T-cell (primary cell): ENCODE measurements at regions not wholly inside any gene's neighbourhood (a gene's known extent, or its start where the extent isn't known, plus 50 kb on each side); places are given as distances from the start of the nearest gene placed in this dataset.

Experiments used
- ATAC-seq, 4 experiments: fragments of 200-7000 bp in 3 of 4; fragments of 150-1000 bp in 1 of 4; cut with Tn5 transposase; replicated peaks in 1 of 4; 1 replicate in 3 of 4; 2 replicates in 1 of 4; pipeline ENCODE4 v1.10.0; 2021; ENCODE audit warnings: moderate library complexity in 3 of 4, mild to moderate bottlenecking in 2 of 4, moderate number of reproducible peaks in 1 of 4
- CTCF ChIA-PET, 2 donors: fragments of 300-600 bp; sonication (Branson Sonifier 250); formaldehyde crosslinking; loops; one replicate each; lab custom pipeline; 2022; ENCODE audit warnings: antibody characterized with exemption in 2 of 2; lab: Charles Lee
- POLR2A ChIA-PET, 2 donors: fragments of 300-600 bp; sonication (Branson Sonifier 250); formaldehyde crosslinking; loops; one replicate each; lab custom pipeline; 2022; ENCODE audit warnings: antibody characterized with exemption in 2 of 2; lab: Charles Lee
- DNase-seq, 35 experiments: peaks; one replicate each; pipeline versions ENCODE4 v3.0.0 to v3.0.0-alpha.2; 2013 to 2023
- H3K27ac ChIP-seq: one replicate; pipeline ENCODE4 v1.5.1; 2013; ENCODE audit warnings: low read length
- H3K27me3 ChIP-seq, 2 experiments: replicated peaks in 1 of 2; 1 replicate in 1 of 2; 2 replicates in 1 of 2; pipeline versions ENCODE4 v1.6.1 to v1.7.0; 2013; ENCODE audit warnings: low read length in 1 of 2, mixed read lengths in 1 of 2; ENCODE audit not compliant: control insufficient read depth in 2 of 2, insufficient read depth in 2 of 2; ENCODE audit errors: extremely low read depth in 1 of 2
- H3K36me3 ChIP-seq, 2 donors: 1 replicate in 1 of 2; 2 replicates in 1 of 2; pipeline versions ENCODE4 v1.6.1 to v1.7.0; 2013; ENCODE audit warnings: low read length in 1 of 2; ENCODE audit not compliant: control insufficient read depth in 2 of 2, insufficient read depth in 1 of 2; ENCODE audit errors: extremely low read depth in 1 of 2
- H3K4me1 ChIP-seq, 2 experiments: 1 replicate in 1 of 2; 2 replicates in 1 of 2; pipeline versions ENCODE4 v1.6.1 to v1.7.0; 2013; ENCODE audit warnings: low read length in 2 of 2, mixed read lengths in 1 of 2; ENCODE audit not compliant: insufficient read depth in 2 of 2, control insufficient read depth in 1 of 2; ENCODE audit errors: extremely low read depth in 1 of 2
- H3K4me3 ChIP-seq, 2 donors: 1 replicate in 1 of 2; 2 replicates in 1 of 2; pipeline versions ENCODE4 v1.5.1 to v1.7.0; 2013; ENCODE audit warnings: mild to moderate bottlenecking in 2 of 2, low read length in 1 of 2, moderate library complexity in 1 of 2; ENCODE audit not compliant: control insufficient read depth in 1 of 2; ENCODE audit errors: extremely low read depth in 1 of 2
- H3K9me3 ChIP-seq: 2 replicates; pipeline ENCODE4 v1.7.0; 2013
- H3K27ac Mint-ChIP-seq, 2 donors: one replicate each; pipeline ENCODE4 v1.8.0; 2020 to 2021; ENCODE audit warnings: mild to moderate bottlenecking in 2 of 2, mixed read lengths in 2 of 2
- H3K27me3 Mint-ChIP-seq, 2 donors: one replicate each; pipeline ENCODE4 v1.8.0; 2021 to 2022; ENCODE audit warnings: mixed read lengths in 2 of 2
- H3K36me3 Mint-ChIP-seq: one replicate; pipeline ENCODE4 v1.8.0; 2021; ENCODE audit warnings: mixed read lengths
- H3K4me1 Mint-ChIP-seq, 3 donors: one replicate each; pipeline ENCODE4 v1.8.0; 2020 to 2022; ENCODE audit warnings: mixed read lengths in 3 of 3, mild to moderate bottlenecking in 1 of 3
- H3K4me3 Mint-ChIP-seq, 3 donors: one replicate each; pipeline ENCODE4 v1.8.0; 2020 to 2022; ENCODE audit warnings: mild to moderate bottlenecking in 3 of 3, mixed read lengths in 3 of 3, moderate library complexity in 3 of 3
- H3K9me3 Mint-ChIP-seq, 3 donors: one replicate each; pipeline ENCODE4 v1.8.0; 2020 to 2022; ENCODE audit warnings: mixed read lengths in 3 of 3
- WGBS: methylation state at CpG from one replicate; pipeline ENCODE4 v1.1.5; 2013; ENCODE audit warnings: missing lambda C conversion rate; ENCODE audit not compliant: insufficient coverage; 5-methylcytosine and 5-hydroxymethylcytosine counted together

DNA sequence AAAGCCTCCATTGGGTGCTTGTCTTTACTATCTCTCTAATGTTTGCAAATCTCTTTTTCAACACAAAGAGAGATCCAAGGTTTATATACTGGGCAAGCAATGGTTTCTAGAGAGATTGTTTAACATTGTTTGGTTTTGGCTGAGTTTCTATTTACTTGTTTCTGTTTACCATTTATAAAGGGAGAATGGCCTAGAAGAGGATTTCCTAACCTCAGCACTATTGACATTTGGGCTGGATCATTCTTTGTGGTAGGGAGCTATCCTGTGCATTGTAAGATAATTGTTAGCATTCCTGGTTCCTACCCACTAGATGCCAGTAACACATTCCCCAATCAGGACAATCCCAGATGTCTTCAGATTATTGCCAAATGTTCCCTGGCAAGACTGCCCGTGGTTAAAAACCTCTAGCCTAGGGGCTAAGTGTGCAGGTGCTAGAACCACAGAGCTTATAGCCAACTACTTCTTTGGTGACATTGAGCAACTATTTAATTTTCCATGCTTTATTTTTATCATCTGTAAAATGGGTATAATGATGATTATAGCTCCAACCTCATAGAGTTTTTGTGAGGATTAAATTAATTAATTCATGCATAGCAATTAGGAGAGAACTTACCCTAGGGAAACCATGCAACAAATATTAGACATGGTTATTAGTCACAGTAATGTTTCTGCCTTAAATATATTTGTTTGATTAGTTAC, 413.9 kb upstream of the MAF start:
- H3K36me3 ChIP-seq: no peaks in the 10 kb centered on the region
- ATAC-seq (no peak), DNase-seq (no peak)
- no peaks in the 10 kb centered on the region for H3K36me3 Mint-ChIP-seq
- H3K4me3 ChIP-seq: no peak overlapping the region
- POLR2A ChIA-PET: no interaction called here
- no CpG with 5 or more reads among the region's 1 CpG for WGBS
- H3K9me3 Mint-ChIP-seq: no peaks in the 10 kb centered on the region
- H3K27ac ChIP-seq: no peak overlapping the region
- no peak overlapping the region for H3K27ac Mint-ChIP-seq
- no peaks in the 10 kb centered on the region for H3K27me3 ChIP-seq
- H3K4me1 Mint-ChIP-seq: no peaks in the 10 kb centered on the region
- H3K27me3 Mint-ChIP-seq: peaks cover 3 to 4% of the 10 kb centered on the region in 2 donors
- H3K4me1 ChIP-seq: no peaks in the 10 kb centered on the region
- CTCF ChIA-PET: no interaction called here
- no peaks in the 10 kb centered on the region for H3K9me3 ChIP-seq
- H3K4me3 Mint-ChIP-seq: no peak overlapping the region

DNA sequence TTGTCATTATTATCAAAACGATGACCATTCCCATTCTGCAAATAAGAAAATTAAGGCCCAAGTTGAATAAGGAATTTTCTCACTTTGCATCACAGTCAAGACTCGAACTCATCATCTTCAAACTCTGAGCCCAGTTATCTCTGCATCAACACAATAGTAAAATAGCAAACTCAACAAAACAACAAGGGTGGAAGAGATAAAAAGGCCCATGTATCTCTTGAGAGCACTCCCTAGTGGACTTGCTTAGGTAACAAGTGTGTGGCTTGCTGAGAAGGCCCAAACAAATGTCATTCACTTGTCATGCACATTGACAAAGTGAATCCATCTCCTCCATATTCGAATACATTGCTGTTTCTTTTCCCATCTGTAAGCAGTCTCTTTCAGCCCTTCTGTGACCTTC, 412.0 kb upstream of the MAF start:
- Mint-ChIP-seq H3K27ac (no peak overlapping the region), H3K36me3 (no peaks in the 10 kb centered on the region), H3K9me3 (no peaks in the 10 kb centered on the region), H3K4me3 (no peak overlapping the region), H3K4me1 (no peaks in the 10 kb centered on the region), H3K27me3 (peaks cover 3 to 4% of the 10 kb centered on the region in 2 donors)
- ChIA-PET CTCF (no interaction called here), POLR2A (no interaction called here)
- no peak overlapping the region for H3K4me3 ChIP-seq
- no peak overlapping the region for H3K27ac ChIP-seq
- H3K27me3 ChIP-seq: no peaks in the 10 kb centered on the region
- no peaks in the 10 kb centered on the region for H3K9me3 ChIP-seq
- no peaks in the 10 kb centered on the region for H3K36me3 ChIP-seq
- WGBS: 100% methylated on average over 1 of the region's 3 CpGs
- no peak for ATAC-seq
- DNase-seq: no peak
- H3K4me1 ChIP-seq: no peaks in the 10 kb centered on the region

DNA sequence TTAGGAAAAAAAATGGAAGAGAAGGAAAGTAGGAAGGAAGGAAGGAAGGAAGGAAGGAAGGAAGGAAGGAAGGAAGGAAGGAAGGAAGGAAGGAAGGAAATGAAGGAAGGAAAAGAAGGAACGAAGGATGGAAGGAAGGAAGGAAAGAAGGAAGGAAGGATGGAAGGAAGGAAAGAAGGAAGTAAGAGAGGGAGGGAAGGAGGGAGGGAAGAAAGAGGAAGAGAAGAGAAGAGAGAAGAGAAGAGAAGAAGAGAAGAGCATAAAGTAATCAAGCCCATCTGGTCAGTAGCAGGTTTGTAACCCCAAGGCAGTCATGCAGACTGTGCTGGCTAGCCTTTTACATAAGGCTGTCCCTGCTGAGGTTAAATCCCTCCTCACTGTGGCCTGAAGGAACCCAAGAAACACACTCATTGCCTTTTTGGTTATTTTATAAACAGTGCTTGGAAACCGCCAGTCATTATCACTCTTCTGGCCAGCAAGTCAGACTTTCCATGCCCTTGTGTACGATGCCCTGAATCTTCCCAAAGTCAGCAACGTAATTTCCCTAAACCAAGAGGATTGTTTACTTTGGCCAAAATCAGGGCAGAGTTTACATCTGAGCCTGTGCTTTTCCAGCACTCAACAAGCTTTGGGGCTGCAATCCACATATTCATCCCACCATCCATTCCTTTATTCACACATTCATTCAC, 409.6 kb upstream of the MAF start:
- CTCF ChIA-PET: no interaction called here

DNA sequence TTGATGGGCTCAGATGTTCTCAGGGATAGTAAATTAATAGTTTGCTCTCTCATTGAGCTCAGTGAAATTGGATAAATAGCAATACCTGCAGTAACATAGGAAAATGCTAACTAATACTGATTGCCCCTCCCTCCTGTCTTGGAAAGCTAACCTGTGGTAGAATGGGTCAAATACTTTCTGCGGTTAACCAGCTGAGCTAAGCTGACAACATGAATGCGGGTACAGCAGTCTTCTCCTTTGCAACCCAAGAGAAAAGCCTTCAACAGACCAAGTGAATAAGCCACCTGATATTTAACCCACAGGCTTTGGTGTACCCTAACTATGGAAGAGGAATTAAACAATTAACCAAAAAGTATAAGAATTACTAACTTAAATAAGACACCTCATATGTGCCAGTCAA, 408.3 kb upstream of the MAF start:
- CTCF ChIA-PET: interaction anchor here in 1 of 2 donors (0.5 kb wide), 1 partner anchor 322 kb away, joined by 3 read pairs; no protein-coding TSS in a partner anchor
- Histone ChIP-seq H3K9me3 (no peaks in the 10 kb centered on the region), H3K27ac (no peak overlapping the region), H3K4me1 (no peaks in the 10 kb centered on the region), H3K4me3 (no peak overlapping the region), H3K27me3 (no peaks in the 10 kb centered on the region), H3K36me3 (no peaks in the 10 kb centered on the region)
- Mint-ChIP-seq H3K4me1 (no peaks in the 10 kb centered on the region), H3K9me3 (no peaks in the 10 kb centered on the region), H3K27ac (no peak overlapping the region), H3K27me3 (peaks cover 3 to 4% of the 10 kb centered on the region in 2 donors), H3K36me3 (no peaks in the 10 kb centered on the region), H3K4me3 (no peak overlapping the region)
- WGBS: no CpG with 5 or more reads among the region's 2 CpGs
- DNase-seq: no peak
- no peak for ATAC-seq
- POLR2A ChIA-PET: no interaction called here

More for the DNA sequence above, 409.6 kb upstream of the MAF start:
- no peaks in the 10 kb centered on the region for H3K4me1 ChIP-seq
- DNase-seq: no peak
- Mint-ChIP-seq H3K4me1 (no peaks in the 10 kb centered on the region), H3K36me3 (no peaks in the 10 kb centered on the region), H3K4me3 (no peak overlapping the region), H3K27ac (no peak overlapping the region), H3K27me3 (peaks cover 3 to 4% of the 10 kb centered on the region in 2 donors), H3K9me3 (no peaks in the 10 kb centered on the region)
- no peak for ATAC-seq
- WGBS: 67% methylated on average over 4 of the region's 4 CpGs
- no peaks in the 10 kb centered on the region for H3K9me3 ChIP-seq
- no peaks in the 10 kb centered on the region for H3K27me3 ChIP-seq
- no peak overlapping the region for H3K27ac ChIP-seq
- no peak overlapping the region for H3K4me3 ChIP-seq
- H3K36me3 ChIP-seq: no peaks in the 10 kb centered on the region
- POLR2A ChIA-PET: no interaction called here

DNA sequence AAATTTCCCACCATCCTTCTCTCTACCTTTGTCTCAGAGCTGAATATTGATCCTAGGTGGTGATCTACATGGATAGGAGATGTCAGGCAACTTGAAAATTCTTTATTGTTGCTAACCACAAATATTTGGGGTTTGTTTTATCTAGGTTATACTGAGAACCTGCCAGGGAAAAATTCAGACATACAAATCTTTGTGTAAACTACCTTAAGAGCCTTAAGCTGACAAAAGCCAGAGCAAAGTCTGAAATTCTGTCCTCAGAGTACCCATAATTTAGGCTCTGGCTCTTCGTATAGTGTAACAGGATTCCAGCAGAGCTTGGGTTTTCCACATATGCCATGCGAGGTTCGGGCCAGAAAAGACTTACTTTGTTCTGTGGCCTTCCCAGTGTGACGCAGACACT, 406.7 kb upstream of the MAF start:
- no peaks in the 10 kb centered on the region for H3K9me3 Mint-ChIP-seq
- CTCF ChIA-PET: no interaction called here
- no peak for ATAC-seq

DNA sequence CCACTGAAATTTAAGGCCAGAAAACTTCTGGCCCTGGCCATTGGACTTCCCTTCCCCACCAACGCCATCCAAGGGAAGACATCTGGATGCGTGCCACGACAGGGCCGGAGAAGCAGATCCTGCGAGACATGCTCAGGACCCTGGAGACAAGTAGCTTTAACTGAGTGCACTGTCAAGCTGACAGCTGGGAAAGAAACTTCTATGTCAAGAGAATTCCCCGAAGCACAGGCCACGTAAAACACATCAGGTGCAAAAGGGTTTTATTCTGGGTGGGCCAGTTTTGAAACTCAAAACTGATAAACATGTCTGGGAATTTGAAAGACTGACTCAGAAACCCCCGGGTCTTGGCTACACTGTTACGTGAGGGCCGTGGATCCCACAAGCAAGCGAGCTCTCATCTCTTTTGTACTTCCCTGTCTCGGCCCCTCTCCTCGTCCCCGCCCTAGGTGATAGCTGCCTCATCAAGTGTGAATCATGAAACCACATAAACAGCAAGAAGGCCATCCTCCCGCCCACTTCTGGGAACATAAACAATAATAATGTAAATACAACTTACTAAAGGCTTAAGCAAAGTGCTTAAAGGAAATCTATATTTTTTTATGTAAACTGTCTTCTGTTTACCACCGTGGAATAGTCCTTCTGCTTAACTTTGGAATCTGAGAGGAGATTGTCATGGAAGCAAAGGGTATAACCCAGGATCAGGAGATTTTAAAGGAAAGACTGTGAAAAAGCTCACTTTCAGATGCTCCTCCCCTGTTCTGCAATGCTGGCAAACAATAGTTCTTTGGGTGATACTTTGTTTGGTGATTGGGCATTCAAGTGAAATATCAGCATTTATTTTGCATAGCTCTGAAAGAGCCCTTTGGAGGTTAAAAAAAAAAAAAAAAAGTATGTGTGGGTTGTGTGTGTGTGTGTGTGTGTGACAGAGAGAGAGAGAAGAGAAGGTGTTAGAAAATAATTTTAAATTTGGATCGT, 406.0 kb upstream of the MAF start:
- H3K4me3 ChIP-seq: no peak overlapping the region
- H3K4me1 Mint-ChIP-seq: no peaks in the 10 kb centered on the region
- H3K9me3 ChIP-seq: no peaks in the 10 kb centered on the region
- no peaks in the 10 kb centered on the region for H3K36me3 Mint-ChIP-seq
- ChIA-PET CTCF (no interaction called here), POLR2A (interaction anchor here in 1 of 2 donors (0.7 kb wide), 1 partner anchor 1545 kb away, joined by 3 read pairs; no protein-coding TSS in a partner anchor)
- H3K4me1 ChIP-seq: no peaks in the 10 kb centered on the region
- no peak overlapping the region for H3K27ac ChIP-seq
- H3K27ac Mint-ChIP-seq: no peak overlapping the region
- no peak overlapping the region for H3K4me3 Mint-ChIP-seq
- WGBS: 78% methylated on average over 12 of the region's 17 CpGs
- DNase-seq (no peak), ATAC-seq (no peak)
- H3K27me3 Mint-ChIP-seq: peaks cover 3 to 4% of the 10 kb centered on the region in 2 donors
- no peaks in the 10 kb centered on the region for H3K27me3 ChIP-seq
- H3K9me3 Mint-ChIP-seq: no peaks in the 10 kb centered on the region
- H3K36me3 ChIP-seq: no peaks in the 10 kb centered on the region

More for the DNA sequence above, 406.7 kb upstream of the MAF start:
- DNase-seq: no peak
- H3K4me1 ChIP-seq: no peaks in the 10 kb centered on the region
- H3K27me3 ChIP-seq: no peaks in the 10 kb centered on the region
- WGBS: 100% methylated on average over 1 of the region's 4 CpGs
- H3K27me3 Mint-ChIP-seq: peaks cover 3 to 4% of the 10 kb centered on the region in 2 donors
- no peaks in the 10 kb centered on the region for H3K9me3 ChIP-seq
- no peaks in the 10 kb centered on the region for H3K4me1 Mint-ChIP-seq
- no peaks in the 10 kb centered on the region for H3K36me3 Mint-ChIP-seq
- no peak overlapping the region for H3K4me3 Mint-ChIP-seq
- H3K27ac ChIP-seq: no peak overlapping the region
- H3K4me3 ChIP-seq: no peak overlapping the region
- no peaks in the 10 kb centered on the region for H3K36me3 ChIP-seq
- POLR2A ChIA-PET: no interaction called here
- H3K27ac Mint-ChIP-seq: no peak overlapping the region
